H1 (cell line): ENCODE measurements at regions not wholly inside any gene's neighbourhood (a gene's known extent, or its start where the extent isn't known, plus 50 kb on each side); places are given as distances from the start of the nearest gene placed in this dataset.

Experiments used
- TF ChIP-seq, protein P1 (sequence below): fragments of 300-600 bp; sonication (generic); IDR thresholded peaks from 2 replicates; pipeline ENCODE4 v1.7.1; 2012; ENCODE audit warnings: low read length, moderate library complexity, mild to moderate bottlenecking, inconsistent platforms; ENCODE audit not compliant: insufficient replicate concordance

DNA sequence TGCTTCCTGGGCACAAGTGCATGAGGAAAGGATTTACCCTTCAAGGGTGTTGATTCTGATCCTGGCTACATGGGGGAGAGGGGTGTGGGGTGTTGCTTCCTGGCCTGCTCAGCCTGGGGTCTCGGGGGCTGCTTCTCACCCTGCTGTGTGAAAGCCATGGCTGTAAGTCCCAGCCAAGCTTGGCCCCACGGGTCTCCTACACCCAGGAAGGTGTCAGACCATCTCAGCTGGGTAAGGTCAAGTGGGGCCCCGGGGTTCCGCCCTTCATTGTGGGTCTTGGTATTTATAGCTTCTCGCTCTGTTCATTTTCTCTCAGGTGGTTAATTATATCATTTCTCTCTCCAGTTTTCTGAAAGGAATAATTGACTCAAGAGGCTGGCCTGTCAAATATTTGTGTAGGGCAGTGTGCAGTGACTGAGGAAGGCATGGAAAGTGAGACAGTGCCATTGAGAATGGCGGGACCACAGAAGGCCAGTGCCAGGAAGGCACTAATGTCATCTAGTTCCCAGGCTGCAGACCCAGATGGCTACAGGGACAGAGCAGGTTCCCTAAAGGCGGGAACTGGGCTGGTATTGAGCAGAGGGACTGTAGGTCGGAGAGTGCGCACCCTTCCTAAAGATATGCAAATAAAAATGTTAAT, 126.0 kb downstream of the FOXD1 start (continued):
- TF ChIP-seq, protein P1, sequence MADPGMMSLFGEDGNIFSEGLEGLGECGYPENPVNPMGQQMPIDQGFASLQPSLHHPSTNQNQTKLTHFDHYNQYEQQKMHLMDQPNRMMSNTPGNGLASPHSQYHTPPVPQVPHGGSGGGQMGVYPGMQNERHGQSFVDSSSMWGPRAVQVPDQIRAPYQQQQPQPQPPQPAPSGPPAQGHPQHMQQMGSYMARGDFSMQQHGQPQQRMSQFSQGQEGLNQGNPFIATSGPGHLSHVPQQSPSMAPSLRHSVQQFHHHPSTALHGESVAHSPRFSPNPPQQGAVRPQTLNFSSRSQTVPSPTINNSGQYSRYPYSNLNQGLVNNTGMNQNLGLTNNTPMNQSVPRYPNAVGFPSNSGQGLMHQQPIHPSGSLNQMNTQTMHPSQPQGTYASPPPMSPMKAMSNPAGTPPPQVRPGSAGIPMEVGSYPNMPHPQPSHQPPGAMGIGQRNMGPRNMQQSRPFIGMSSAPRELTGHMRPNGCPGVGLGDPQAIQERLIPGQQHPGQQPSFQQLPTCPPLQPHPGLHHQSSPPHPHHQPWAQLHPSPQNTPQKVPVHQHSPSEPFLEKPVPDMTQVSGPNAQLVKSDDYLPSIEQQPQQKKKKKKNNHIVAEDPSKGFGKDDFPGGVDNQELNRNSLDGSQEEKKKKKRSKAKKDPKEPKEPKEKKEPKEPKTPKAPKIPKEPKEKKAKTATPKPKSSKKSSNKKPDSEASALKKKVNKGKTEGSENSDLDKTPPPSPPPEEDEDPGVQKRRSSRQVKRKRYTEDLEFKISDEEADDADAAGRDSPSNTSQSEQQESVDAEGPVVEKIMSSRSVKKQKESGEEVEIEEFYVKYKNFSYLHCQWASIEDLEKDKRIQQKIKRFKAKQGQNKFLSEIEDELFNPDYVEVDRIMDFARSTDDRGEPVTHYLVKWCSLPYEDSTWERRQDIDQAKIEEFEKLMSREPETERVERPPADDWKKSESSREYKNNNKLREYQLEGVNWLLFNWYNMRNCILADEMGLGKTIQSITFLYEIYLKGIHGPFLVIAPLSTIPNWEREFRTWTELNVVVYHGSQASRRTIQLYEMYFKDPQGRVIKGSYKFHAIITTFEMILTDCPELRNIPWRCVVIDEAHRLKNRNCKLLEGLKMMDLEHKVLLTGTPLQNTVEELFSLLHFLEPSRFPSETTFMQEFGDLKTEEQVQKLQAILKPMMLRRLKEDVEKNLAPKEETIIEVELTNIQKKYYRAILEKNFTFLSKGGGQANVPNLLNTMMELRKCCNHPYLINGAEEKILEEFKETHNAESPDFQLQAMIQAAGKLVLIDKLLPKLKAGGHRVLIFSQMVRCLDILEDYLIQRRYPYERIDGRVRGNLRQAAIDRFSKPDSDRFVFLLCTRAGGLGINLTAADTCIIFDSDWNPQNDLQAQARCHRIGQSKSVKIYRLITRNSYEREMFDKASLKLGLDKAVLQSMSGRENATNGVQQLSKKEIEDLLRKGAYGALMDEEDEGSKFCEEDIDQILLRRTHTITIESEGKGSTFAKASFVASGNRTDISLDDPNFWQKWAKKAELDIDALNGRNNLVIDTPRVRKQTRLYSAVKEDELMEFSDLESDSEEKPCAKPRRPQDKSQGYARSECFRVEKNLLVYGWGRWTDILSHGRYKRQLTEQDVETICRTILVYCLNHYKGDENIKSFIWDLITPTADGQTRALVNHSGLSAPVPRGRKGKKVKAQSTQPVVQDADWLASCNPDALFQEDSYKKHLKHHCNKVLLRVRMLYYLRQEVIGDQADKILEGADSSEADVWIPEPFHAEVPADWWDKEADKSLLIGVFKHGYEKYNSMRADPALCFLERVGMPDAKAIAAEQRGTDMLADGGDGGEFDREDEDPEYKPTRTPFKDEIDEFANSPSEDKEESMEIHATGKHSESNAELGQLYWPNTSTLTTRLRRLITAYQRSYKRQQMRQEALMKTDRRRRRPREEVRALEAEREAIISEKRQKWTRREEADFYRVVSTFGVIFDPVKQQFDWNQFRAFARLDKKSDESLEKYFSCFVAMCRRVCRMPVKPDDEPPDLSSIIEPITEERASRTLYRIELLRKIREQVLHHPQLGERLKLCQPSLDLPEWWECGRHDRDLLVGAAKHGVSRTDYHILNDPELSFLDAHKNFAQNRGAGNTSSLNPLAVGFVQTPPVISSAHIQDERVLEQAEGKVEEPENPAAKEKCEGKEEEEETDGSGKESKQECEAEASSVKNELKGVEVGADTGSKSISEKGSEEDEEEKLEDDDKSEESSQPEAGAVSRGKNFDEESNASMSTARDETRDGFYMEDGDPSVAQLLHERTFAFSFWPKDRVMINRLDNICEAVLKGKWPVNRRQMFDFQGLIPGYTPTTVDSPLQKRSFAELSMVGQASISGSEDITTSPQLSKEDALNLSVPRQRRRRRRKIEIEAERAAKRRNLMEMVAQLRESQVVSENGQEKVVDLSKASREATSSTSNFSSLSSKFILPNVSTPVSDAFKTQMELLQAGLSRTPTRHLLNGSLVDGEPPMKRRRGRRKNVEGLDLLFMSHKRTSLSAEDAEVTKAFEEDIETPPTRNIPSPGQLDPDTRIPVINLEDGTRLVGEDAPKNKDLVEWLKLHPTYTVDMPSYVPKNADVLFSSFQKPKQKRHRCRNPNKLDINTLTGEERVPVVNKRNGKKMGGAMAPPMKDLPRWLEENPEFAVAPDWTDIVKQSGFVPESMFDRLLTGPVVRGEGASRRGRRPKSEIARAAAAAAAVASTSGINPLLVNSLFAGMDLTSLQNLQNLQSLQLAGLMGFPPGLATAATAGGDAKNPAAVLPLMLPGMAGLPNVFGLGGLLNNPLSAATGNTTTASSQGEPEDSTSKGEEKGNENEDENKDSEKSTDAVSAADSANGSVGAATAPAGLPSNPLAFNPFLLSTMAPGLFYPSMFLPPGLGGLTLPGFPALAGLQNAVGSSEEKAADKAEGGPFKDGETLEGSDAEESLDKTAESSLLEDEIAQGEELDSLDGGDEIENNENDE, result no peak
